Fibroblast of skin of back (primary cell): ENCODE measurements at regions not wholly inside any gene's neighbourhood (a gene's known extent, or its start where the extent isn't known, plus 50 kb on each side); places are given as distances from the start of the nearest gene placed in this dataset.
A peak's percentile ranks its signal among the peaks of the same experiment; 100 is the strongest.

Source experiments
- DNase-seq: peaks from one replicate; pipeline ENCODE4 v3.0.0-alpha.2; 2013

- no peak for DNase-seq
Observed at GRCh38 chr21:28272272-28272992, 720.2 kb downstream of the LTN1 start.

GRCh38 chr21:28269173-28269572 is 723.5 kb downstream of the LTN1 start:
- no peak for DNase-seq

GRCh38 chr21:28268685-28269084 is 724.0 kb downstream of the LTN1 start:
- DNase-seq: no peak

- no peak for DNase-seq
Observed at GRCh38 chr21:28267449-28267848, 725.2 kb downstream of the LTN1 start.

- no peak for DNase-seq
Observed at GRCh38 chr21:28266061-28266460, 726.6 kb downstream of the LTN1 start.

- DNase-seq: no peak
Observed at GRCh38 chr21:28263974-28264373, 728.7 kb downstream of the LTN1 start.

- no peak for DNase-seq
Observed at GRCh38 chr21:28261298-28261697, 731.4 kb downstream of the LTN1 start.

GRCh38 chr21:28257276-28257675 is 735.4 kb downstream of the LTN1 start:
- DNase-seq: no peak

- no peak for DNase-seq
Observed at GRCh38 chr21:28256837-28257236, 735.8 kb downstream of the LTN1 start.

GRCh38 chr21:28256420-28256831 is 736.3 kb downstream of the LTN1 start:
- peak; percentile 54 for DNase-seq

GRCh38 chr21:28253961-28254360 is 738.7 kb downstream of the LTN1 start:
- DNase-seq: peak; percentile 49

GRCh38 chr21:28253338-28253737 is 739.3 kb downstream of the LTN1 start:
- DNase-seq: peak; percentile 78

GRCh38 chr21:28252928-28253327 is 739.7 kb downstream of the LTN1 start:
- DNase-seq: peak; percentile 35

- DNase-seq: no peak
Observed at GRCh38 chr21:28250946-28251345, 741.7 kb downstream of the LTN1 start.

GRCh38 chr21:28247454-28248020 is 745.1 kb downstream of the LTN1 start:
- DNase-seq: no peak

GRCh38 chr21:28240586-28240985 is 752.1 kb downstream of the LTN1 start:
- DNase-seq: peak; percentile 63

- DNase-seq: peak; percentile 21
Observed at GRCh38 chr21:28239340-28239739, 753.3 kb downstream of the LTN1 start.

- DNase-seq: no peak
Observed at GRCh38 chr21:28237661-28238060, 755.0 kb downstream of the LTN1 start.

GRCh38 chr21:28235169-28235895 is 757.3 kb downstream of the LTN1 start:
- DNase-seq: no peak

GRCh38 chr21:28234326-28234725 is 758.4 kb downstream of the LTN1 start:
- DNase-seq: no peak

GRCh38 chr21:28233536-28234220 is 759.0 kb downstream of the LTN1 start:
- no peak for DNase-seq

- DNase-seq: peak; percentile 67
Observed at GRCh38 chr21:28230559-28230958, 762.1 kb downstream of the LTN1 start.

GRCh38 chr21:28229814-28230213 is 762.9 kb downstream of the LTN1 start:
- peak; percentile 80 for DNase-seq
